Activated B cell treated with CpG ODN at 0.5 μM for 24 hours (primary cell): ENCODE measurements at regions not wholly inside any gene's neighbourhood (a gene's known extent, or its start where the extent isn't known, plus 50 kb on each side); places are given as distances from the start of the nearest gene placed in this dataset.
"Not testable (repeated sequence)": the region's sequence is repeated elsewhere in the genome, so short reads cannot be mapped to it uniquely, and the experiment has no call there.

Experiments
- ATAC-seq: fragments of 200-7000 bp; cut with Tn5 transposase; one replicate; pipeline ENCODE4 v1.10.0; 2021; ENCODE audit warnings: low read depth, mild to moderate bottlenecking, moderate library complexity
- CTCF ChIA-PET: fragments of 350-600 bp; sonication (Branson Sonifier 250); formaldehyde crosslinking; loops from one replicate; lab custom pipeline; 2021; ENCODE audit warnings: antibody characterized with exemption; lab: Charles Lee
- POLR2A ChIA-PET: fragments of 350-600 bp; sonication (Branson Sonifier 250); formaldehyde crosslinking; loops from one replicate; lab custom pipeline; 2021; ENCODE audit warnings: antibody characterized with exemption; lab: Charles Lee
- DNase-seq: peaks from one replicate; pipeline ENCODE4 v3.0.0; 2022
- H3K27ac Mint-ChIP-seq: one replicate; pipeline ENCODE4 v1.8.0; 2020; ENCODE audit warnings: mixed read lengths
- H3K27me3 Mint-ChIP-seq: one replicate; pipeline ENCODE4 v1.8.0; 2021; ENCODE audit warnings: mixed read lengths
- H3K36me3 Mint-ChIP-seq: one replicate; pipeline ENCODE4 v1.8.0; 2021; ENCODE audit warnings: low read depth, mixed read lengths
- H3K4me1 Mint-ChIP-seq: one replicate; pipeline ENCODE4 v1.8.0; 2021; ENCODE audit warnings: mixed read lengths
- H3K4me3 Mint-ChIP-seq: one replicate; pipeline ENCODE4 v1.8.0; 2020; ENCODE audit warnings: mild to moderate bottlenecking, mixed read lengths
- H3K9me3 Mint-ChIP-seq: one replicate; pipeline ENCODE4 v1.8.0; 2020; ENCODE audit warnings: mixed read lengths
- CTCF ChIP-seq: fragments of 200-600 bp; IDR thresholded peaks from one replicate; pipeline ENCODE4 v1.8.0; 2022; ENCODE audit warnings: antibody characterized with exemption, mild to moderate bottlenecking
- intact Hi-C: fragments of 100-400 bp; cut with micrococcal nuclease; formaldehyde crosslinking; loops from one replicate; pipeline ENCODE4 v1.15.1; 2024

DNA sequence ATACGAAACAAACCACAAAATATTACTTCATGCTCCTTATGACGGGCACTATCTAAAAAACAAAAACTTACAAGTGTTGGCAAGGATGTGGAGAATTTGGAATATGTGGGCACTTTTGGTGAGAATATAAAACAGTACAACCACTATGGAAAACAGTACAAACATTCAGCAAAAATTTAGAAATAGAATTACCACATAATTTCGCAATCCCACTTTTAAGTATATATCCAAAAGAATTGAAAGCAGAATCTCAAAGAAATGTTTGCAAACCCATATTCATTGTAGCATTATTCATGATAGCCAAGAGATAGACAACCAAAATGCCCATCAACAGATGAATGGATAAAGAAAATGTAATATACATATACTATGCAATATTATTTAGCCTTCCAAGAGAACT lies 1173.7 kb upstream of the PRR20A start:
- no peak overlapping the region for H3K4me3 Mint-ChIP-seq
- POLR2A ChIA-PET, result no interaction called here
- H3K27me3 Mint-ChIP-seq, result no peaks in the 10 kb centered on the region
- DNase-seq, result no peak
- intact Hi-C loops, result no loop called here
- no peak for ATAC-seq
- CTCF ChIA-PET, result no interaction called here
- TF ChIP-seq CTCF, result no peak
- no peak overlapping the region for H3K27ac Mint-ChIP-seq
- H3K36me3 Mint-ChIP-seq, result no peaks in the 10 kb centered on the region
- H3K4me1 Mint-ChIP-seq, result no peaks in the 10 kb centered on the region
- H3K9me3 Mint-ChIP-seq, result peaks cover 12% of the 10 kb centered on the region

GRCh38 chr13:55977436-55977835 lies 1163.3 kb upstream of the PRR20A start:
- intact Hi-C loops, result no loop called here
- peaks cover 8% of the 10 kb centered on the region for H3K9me3 Mint-ChIP-seq
- no peaks in the 10 kb centered on the region for H3K36me3 Mint-ChIP-seq
- ChIA-PET CTCF (no interaction called here), POLR2A (no interaction called here)
- H3K27ac Mint-ChIP-seq, result no peak overlapping the region
- no peaks in the 10 kb centered on the region for H3K27me3 Mint-ChIP-seq
- DNase-seq (no peak), ATAC-seq (no peak)
- no peaks in the 10 kb centered on the region for H3K4me1 Mint-ChIP-seq
- H3K4me3 Mint-ChIP-seq, result no peak overlapping the region
- TF ChIP-seq CTCF, result no peak

DNA sequence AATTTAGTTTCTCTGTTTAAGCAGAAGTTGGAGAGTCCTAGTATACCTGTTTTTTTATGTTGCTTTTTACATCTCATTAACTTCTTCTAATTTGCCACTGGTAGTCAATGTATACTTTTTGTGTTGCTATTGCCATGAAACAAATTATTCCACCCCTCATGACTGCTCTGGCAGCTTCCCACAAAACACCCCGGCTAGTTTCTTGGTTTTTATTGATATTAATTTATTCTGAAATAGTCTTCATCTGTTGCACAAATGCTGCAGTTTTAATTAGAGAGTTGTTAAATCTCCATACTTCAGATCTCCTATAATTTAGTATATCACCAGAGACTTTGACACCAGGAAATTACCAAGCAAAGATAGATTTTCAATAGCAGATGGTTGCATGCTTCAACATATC lies 1159.3 kb upstream of the PRR20A start:
- Mint-ChIP-seq H3K27me3 (no peaks in the 10 kb centered on the region), H3K9me3 (peaks cover 6% of the 10 kb centered on the region), H3K4me3 (no peak overlapping the region), H3K27ac (no peak overlapping the region), H3K36me3 (no peaks in the 10 kb centered on the region), H3K4me1 (no peaks in the 10 kb centered on the region)
- ATAC-seq (no peak), DNase-seq (no peak)
- ChIA-PET CTCF (no interaction called here), POLR2A (no interaction called here)
- TF ChIP-seq CTCF, result no peak
- intact Hi-C loops, result no loop called here

DNA sequence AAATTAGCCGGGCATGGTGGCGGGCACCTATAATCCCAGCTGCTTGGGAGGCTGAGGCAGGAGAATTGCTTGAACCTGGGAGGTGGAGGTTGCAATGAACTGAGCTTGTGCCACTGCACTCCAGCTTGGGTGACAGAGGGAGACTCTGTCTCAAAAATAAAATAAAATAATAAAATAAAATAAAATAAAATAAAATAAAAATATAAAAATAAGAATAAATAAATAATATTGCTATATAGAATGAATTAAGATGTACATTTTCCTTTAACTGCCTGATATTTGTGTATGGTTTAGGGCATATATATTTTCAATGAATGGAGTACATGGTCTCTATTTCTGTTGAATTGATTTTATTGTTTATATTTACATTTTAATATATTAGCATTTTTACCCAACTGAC lies 1156.7 kb upstream of the PRR20A start:
- CTCF ChIA-PET, H3K4me1 Mint-ChIP-seq, H3K27me3 Mint-ChIP-seq, ATAC-seq, H3K4me3 Mint-ChIP-seq, intact Hi-C loops, POLR2A ChIA-PET, H3K9me3 Mint-ChIP-seq, H3K27ac Mint-ChIP-seq, DNase-seq, H3K36me3 Mint-ChIP-seq: not testable (repeated sequence)

GRCh38 chr13:55990631-55991030 lies 1150.1 kb upstream of the PRR20A start:
- Mint-ChIP-seq H3K4me1 (no peaks in the 10 kb centered on the region), H3K4me3 (no peak overlapping the region), H3K36me3 (no peaks in the 10 kb centered on the region), H3K27me3 (no peaks in the 10 kb centered on the region), H3K9me3 (no peaks in the 10 kb centered on the region), H3K27ac (no peak overlapping the region)
- DNase-seq (no peak), ATAC-seq (no peak)
- intact Hi-C loops, result no loop called here
- ChIA-PET POLR2A (no interaction called here), CTCF (no interaction called here)
- TF ChIP-seq CTCF, result no peak

GRCh38 chr13:55991666-55992065 lies 1149.1 kb upstream of the PRR20A start:
- no peak overlapping the region for H3K27ac Mint-ChIP-seq
- no peaks in the 10 kb centered on the region for H3K9me3 Mint-ChIP-seq
- no peaks in the 10 kb centered on the region for H3K4me1 Mint-ChIP-seq
- no peak for ATAC-seq
- H3K27me3 Mint-ChIP-seq, result no peaks in the 10 kb centered on the region
- no peak overlapping the region for H3K4me3 Mint-ChIP-seq
- no peak for TF ChIP-seq CTCF
- no peak for DNase-seq
- ChIA-PET CTCF (no interaction called here), POLR2A (no interaction called here)
- H3K36me3 Mint-ChIP-seq, result no peaks in the 10 kb centered on the region
- intact Hi-C loops, result no loop called here
